NCI-H82 (cell line): ENCODE measurements at regions not wholly inside any gene's neighbourhood (a gene's known extent, or its start where the extent isn't known, plus 50 kb on each side); places are given as distances from the start of the nearest gene placed in this dataset.

Experiments used
- DNase-seq: peaks from one replicate; lab custom pipeline; 2025; lab: John Stamatoyannopoulos, UW

- DNase-seq: peak; percentile 18
These were observed 264.6 kb upstream of the PROX1 start for GRCh38 chr1:213723187-213723586.

DNA sequence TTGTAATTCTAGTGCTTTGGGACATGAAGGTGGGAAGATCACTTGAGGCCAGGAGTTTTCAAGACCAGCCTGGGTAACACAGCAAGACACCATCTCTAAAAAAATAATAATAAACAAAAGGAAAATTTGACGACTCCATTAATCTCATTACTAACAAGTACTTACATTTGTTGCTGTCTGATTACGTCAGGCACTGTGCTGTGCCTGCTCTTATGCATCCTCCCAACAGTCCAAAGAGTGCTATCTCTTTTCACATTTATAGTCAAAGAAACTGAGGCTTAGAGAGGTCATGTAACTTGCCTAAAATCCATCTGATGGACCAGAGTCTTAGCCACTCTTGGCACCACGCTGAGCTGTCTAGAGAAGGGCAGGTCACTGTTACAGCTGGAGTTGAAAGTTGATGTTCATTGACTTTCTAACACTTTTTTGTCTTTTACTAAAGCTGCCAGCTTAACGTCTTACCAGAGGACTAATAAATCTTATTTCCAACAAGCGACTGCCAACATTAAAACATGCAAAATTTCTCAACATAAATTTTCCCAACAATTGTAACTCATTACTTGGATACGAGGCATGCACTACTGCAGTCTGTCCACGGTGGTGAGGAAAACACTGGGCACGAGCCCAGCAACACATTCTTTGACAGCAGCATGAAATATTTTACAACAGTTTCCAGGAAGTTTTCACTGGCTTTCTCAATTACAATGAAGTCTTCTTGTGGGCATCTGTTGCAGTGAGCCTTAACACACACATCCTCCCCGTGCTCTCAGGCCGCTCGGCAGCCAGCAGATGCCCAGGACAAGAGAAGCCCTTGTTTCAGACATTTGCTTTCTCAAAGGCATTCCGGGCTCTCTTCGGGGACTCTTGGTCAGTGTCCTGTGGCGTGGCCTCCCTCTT is 262.9 kb upstream of the PROX1 start:
- no peak for DNase-seq

- DNase-seq: no peak
These were observed 259.8 kb upstream of the PROX1 start for GRCh38 chr1:213727853-213728592.

- DNase-seq: no peak
These were observed 258.9 kb upstream of the PROX1 start for GRCh38 chr1:213728593-213729536.

DNA sequence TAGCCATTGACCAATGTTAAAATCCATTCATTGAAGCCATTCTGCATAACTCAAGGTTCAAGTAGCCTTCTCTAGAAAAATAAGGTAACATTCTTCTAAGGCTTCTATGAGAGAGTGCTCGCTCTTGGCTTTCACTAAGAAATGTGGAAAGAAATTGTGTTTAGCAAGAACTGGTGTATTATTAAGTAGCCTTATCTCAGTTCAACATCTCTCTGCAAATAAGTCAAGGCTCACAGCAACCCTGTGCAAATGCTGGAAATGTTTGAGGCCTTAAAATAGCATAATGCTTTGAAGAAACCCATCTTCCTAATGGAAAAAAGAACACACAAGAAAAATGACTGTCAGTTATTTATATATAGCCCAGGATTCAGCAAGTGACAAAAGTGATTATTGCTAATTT is 254.1 kb upstream of the PROX1 start:
- DNase-seq: no peak

DNA sequence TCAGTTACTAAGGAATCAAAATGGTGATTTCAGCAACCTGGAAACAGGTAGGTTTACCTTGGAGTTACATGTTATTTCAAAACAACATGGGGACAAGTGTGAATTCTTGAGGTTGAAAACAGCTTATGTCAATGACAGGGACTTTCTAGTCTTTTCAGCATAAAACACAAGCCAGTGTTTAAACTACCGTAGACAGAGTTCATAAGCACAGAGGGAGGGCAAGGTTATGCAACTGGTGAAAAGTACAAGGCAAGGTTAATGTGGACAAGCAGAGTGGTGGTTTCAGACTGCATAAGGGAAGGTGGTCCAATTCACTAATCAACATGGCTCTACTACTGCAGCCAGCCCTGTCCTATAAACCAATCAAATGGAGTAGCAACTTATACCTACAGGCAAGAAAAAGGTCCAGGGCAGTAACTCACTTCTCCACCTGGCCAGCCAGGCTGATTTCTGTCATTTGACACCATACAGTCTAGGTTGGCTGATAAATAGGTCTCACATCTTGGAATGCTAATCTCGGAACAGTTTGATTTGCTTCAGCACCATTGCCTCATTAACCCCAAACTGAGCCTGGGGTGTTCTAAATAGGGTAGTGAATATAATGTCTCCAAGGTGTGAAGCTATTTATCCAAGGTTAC is 250.3 kb upstream of the PROX1 start:
- no peak for DNase-seq

DNA sequence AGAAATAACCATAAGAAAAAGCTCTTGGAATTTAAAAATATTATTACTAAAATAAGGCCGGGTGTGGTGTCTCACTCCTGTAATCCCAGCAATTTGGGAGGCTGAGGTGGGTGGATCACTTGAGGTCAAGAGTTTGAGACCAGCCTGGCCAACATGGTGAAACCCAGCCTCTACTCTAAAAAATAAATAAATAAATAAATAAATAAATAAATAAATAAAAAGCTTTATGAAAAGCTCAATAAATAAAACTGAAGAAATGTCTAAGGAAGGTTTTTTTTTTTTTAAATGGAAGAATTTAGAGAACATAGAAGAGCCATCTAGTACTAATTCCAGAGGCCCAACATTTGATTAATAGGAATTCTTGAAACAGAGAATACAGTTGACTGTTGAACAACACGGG is 249.1 kb upstream of the PROX1 start:
- DNase-seq: no peak

DNA sequence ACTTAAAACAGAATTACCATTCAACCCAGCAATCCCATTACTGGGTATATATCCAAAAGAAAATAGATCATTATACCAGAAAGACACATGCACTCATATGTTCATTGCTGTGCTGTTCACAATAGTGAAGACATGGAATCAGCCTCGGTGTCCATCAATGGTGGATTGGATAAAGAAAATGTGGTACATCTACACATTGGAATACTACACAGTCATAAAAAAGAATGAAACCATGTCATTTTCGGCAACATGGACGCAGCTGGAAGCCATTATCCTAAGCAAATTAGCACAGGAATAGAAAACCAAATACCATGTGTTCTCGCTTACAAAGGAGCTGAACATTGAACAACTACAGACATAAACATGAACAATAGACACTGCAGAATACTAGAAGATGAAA is 244.8 kb upstream of the PROX1 start:
- no peak for DNase-seq

DNA sequence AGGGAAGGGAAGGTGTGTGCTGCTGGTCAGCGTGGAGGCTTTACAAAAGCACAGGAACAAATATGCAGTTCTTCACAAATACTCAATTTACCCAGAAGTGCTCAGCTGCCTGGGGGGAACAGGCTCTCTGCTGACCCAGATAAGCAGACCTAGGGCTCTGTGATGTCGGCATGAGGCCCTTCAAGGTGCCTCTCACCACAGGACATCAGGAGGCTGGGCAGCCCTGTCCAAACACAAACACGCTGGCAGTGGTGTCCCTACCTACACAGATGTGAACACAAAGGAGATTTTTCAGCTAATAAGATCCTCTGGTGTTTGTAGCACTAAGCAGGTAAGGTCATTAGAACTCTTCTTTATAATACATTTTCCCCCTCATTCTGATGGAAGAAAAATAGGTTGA is 243.0 kb upstream of the PROX1 start:
- DNase-seq: no peak

- no peak for DNase-seq
These were observed 242.3 kb upstream of the PROX1 start for GRCh38 chr1:213745451-213745850.

DNA sequence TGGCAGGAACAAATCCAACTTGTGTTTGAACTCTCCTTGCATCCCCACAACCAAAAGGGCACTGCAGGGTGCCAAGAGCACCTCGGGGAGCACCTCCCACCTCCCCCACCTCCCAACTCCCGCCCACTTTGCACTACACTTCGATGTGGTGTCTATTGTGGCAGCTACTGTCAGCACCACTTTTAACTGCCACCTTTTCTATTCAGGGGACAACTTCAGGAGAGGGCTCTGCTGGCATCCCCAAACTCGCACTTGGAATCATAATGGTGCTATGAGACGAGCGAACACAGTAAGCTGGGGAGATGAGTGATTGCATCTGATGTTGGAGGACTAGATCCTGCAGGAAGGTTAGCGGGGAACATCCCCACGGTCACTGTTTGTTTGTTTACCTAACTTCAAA is 238.2 kb upstream of the PROX1 start:
- no peak for DNase-seq

- DNase-seq: no peak
These were observed 237.3 kb upstream of the PROX1 start for GRCh38 chr1:213750231-213751063.

DNA sequence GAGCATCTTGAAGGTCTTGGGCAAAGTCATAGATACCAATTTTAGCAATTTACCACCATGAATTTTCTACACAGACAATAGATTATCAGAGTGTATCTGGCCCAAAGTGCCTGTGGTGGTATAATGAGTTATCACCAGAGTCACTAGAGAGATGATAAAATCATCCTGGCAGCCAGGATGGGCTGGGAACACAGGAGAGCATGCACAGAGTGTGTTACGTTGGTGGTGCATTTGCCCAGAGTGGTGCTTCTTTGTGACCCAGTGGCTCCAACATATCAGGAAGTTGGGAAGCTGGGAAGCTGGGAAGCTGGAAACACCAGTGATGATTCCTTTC is 236.7 kb upstream of the PROX1 start:
- no peak for DNase-seq

DNA sequence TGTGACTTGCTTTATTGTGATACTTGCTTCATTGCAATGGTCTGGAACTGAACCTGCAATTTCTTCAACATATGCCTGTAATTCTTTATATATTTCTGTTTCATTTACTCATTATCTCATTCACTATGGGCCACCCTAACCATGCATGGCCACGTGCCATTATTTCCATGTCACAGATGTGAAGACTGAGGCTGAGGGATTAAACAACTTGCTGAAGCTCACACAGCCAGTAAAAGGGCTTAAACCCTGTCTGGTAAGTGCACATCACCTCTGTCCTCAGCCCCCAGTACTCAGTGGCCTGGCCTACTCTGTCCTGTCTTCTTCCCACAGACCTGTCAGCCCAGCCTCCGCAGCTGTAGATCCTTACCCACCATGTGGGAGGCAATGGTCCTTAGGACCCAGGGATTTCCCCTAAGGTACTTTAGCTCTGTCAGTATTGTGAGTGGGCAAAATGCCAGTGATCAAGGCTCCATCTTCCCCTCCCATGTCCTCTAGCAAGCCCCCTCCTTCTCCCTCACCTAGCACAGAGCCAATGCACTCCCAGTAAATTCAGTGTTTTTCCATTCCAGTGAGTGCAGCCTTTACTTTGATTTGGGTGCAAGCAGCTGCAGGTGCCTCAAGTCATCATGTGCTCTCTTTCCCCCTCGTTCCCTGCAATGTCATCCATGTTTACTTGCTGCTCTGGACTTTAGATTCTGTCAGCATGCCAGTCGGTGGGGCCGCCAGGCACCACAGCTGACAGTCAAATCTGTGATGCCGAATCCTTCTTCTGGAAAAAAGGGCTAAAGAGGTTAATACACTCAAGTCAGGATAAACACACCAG is 228.2 kb upstream of the PROX1 start:
- peak; percentile 24 for DNase-seq

DNA sequence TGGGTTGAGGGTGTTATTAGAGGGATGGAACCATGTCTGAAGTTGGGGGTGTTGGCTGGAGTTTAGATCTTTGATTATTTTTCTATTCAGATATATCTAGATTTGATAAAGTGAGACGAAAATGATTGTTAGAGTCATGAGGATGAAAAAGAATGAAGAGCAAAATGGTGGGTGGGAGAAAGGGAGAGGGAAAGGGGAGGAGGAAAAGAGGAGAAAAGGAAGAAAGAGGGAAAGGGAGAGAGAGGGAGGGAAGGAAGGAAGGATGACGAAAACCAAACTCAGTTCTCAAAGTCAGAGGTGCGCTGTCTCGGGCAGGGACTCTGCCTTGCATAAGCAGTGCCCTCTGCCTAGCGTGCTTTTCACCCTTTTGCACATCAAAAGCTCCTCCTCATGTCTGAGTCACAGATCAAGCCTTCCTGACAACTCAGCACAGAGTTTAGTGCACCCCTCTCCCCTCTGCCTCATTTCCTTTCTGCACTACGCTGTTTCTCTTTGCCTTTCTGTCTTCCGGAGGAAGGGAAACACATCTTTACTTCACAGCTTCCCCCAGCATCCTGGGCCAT is 225.8 kb upstream of the PROX1 start:
- no peak for DNase-seq

DNA sequence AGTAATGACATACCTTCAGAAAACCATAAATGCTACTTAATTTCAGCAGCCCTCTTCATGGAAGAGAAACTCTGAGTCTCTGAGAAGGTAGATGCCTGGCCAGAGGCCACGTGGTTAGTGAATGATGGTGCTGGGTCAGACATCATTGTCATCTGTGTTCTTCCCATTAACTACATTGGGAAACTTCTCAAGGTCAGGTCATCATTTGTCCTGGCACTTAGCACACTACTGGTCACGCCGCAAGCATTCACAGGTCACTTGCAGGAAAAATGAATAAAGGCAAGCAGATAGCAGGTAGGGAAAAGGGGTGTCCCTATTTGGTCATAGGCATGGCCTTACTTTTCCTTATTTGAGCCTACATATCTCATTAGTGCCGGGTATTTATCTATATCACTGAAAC is 220.1 kb upstream of the PROX1 start:
- DNase-seq: no peak

GRCh38 chr1:213772128-213773063 is 215.4 kb upstream of the PROX1 start:
- DNase-seq: peak; percentile 74

DNA sequence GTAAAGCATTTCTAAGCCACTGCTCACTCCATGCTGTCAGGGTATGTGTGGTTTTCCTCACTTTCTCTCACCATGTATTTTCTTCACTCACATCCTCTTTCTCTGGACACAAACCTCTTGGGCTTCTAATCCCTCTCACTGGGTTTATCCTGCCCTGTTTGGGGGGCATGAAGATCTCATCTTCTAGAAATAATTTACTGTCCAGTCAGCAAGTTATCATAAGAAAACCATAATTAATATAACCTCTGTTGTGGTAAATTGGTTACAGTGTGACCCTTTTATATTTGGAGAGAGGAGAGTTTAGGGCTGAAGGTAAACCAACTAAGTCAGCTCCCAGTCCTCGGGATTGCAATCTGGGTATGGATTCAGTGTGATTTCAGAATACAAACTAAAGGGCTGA is 213.8 kb upstream of the PROX1 start:
- no peak for DNase-seq

DNA sequence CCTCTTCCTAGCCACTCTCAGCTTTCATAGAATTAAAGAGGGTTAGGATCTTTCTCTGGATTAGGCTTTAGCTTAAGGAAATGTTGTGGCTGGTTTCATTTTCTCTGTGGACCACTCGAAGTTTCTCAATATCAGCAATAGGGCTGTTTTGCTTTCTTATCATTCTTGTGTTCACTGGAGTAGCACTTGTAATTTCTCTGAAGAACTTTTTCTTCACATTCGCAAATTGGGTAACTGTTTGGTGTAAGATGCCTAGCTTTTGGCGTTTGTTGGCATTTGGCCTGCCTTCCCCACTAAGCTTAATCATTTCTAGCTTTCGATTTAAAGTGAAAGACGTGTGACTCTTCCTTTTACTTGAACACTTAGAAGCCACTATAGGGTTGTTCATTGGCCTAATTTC is 210.8 kb upstream of the PROX1 start:
- no peak for DNase-seq
